ENCODE measurements at regions not wholly inside any gene's neighbourhood (a gene's known extent, or its start where the extent isn't known, plus 50 kb on each side); places are given as distances from the start of the nearest gene placed in this dataset.

DNA sequence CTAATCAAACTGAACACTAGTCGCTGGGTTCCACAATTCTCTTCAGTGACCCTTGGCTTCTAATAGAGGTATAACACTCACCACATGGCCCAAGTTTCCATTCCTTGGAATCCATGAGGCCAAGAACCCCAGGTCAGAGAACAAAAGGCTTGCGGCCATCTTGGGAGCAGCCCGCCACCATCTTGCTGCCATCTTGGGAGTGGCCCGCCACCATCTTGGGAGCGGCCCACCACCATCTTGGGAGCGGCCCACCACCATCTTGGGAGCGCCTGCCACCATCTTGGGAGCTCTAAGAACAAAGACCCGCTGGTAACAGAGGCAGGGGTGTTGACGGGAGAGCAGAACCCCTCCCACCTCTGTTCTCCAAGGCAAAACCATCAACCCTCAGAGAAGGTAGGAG, 493.4 kb downstream of the MATN1 start:
- TF ChIP-seq, protein P1, sequence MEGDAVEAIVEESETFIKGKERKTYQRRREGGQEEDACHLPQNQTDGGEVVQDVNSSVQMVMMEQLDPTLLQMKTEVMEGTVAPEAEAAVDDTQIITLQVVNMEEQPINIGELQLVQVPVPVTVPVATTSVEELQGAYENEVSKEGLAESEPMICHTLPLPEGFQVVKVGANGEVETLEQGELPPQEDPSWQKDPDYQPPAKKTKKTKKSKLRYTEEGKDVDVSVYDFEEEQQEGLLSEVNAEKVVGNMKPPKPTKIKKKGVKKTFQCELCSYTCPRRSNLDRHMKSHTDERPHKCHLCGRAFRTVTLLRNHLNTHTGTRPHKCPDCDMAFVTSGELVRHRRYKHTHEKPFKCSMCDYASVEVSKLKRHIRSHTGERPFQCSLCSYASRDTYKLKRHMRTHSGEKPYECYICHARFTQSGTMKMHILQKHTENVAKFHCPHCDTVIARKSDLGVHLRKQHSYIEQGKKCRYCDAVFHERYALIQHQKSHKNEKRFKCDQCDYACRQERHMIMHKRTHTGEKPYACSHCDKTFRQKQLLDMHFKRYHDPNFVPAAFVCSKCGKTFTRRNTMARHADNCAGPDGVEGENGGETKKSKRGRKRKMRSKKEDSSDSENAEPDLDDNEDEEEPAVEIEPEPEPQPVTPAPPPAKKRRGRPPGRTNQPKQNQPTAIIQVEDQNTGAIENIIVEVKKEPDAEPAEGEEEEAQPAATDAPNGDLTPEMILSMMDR (IDR thresholded peaks at IDR 0.05) = no peak
- TF ChIP-seq POLR2AphosphoS5 (IDR thresholded peaks at IDR 0.05) (no peak), POLR2A (IDR thresholded peaks at IDR 0.05) (no peak)
